NCI-H2196 treated with DMSO at 0.1 percent for 48 hours (cell line): ENCODE measurements at regions not wholly inside any gene's neighbourhood (a gene's known extent, or its start where the extent isn't known, plus 50 kb on each side); places are given as distances from the start of the nearest gene placed in this dataset.

ENCODE experiments used
- DNase-seq: peaks from one replicate; lab custom pipeline; 2025; ENCODE audit not compliant: unreplicated experiment; lab: John Stamatoyannopoulos, UW

DNA sequence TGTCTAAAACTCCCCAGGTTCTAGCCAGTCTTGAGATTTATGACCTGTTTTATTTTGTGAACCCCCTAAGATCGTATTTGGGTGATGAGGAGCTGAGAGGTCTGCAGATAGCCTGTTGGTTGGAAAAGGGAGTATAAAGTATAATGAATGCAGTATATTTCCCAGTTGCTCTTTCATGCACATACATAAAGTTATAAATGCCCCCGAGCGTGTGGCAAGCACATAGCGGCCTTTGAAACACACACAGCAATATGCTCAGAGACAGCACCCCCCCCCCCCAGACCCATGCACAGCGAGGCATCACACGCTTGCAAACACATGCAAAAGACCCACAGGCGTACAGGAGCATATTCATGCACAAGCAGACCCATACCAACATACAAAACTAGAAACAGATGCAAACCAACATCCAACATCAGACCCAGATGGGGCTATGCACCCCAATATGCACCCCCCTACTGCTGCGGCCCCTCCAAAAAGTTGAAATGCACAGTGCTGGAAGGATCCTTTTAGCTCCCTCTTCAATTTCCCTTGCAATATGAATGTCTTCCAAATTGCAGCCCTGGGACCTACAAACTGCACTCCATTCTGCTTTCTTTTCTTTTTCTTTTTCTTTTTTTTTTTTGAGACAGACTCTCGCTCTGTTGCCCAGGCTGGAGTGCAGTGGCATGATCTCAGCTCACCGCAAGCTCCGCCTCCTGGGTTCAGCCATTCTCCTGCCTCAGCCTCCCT lies 82.2 kb upstream of the TBX3 start:
- DNase-seq, result no peak

GRCh38 chr12:114764510-114764909 lies 80.5 kb upstream of the TBX3 start:
- DNase-seq, result no peak

DNA sequence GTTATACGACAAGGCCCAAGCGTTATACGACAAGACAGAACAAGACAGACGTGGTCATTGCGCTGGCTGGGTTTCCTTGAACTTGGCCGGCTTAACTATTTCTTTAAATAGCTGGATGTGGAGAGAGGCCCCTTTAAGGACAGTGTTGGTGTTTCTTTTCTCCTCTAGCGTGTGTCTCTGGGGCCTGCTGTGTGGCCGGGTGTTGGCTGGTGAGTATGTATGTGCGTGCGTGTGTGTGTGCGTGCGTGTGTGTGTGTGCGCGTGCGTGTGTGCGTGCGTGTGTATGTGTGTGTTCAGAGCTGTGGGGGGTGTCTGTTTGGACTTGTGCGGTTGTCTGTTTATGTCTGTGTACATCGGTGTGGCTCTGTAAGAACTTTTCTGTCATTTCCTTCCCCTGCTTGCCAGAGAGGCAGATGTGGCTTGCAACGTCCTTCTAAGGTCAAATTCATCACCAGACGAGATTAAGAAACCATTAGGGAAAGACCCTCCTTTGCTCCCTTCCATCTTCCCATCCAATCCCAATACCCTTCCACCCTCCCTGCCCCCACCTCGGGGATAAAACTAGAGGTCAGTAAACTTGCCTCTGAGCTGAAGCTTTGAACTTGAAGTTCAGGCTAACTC lies 78.6 kb upstream of the TBX3 start:
- no peak for DNase-seq

DNA sequence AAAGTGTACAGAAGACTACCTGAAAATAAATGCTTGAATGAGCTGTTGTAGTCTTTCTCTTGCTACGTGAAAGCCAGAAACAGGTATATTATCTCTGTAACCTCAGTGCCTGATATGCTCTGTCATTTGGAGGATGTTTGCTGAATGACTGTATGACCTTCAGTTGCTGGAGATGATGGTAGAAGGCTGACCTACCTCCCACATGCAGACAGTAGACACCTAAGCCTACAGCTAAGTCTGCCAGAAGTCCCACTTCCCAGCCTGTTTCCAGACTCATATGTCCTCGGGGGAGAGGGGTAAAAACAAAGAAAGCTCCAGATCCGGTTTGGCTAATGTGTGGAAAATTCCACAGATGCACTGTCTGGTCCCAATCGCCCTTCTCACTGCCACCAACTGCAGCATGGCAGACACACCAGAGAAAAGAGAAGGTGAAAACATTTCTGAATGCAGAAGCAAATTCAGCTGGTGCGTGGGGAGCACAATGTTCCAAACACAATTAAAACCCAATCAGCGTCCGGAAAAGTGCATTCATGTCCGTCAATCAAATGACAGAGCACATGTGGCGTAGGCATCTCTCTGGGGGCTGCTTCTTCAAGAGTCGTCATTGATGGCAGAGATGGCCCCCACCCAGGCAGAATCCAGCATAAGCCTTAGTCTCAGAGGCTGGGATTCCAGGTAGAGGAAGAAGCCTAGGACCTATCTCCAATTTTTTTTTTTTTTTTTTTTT lies 76.3 kb upstream of the TBX3 start:
- no peak for DNase-seq

GRCh38 chr12:114759635-114760034 lies 75.7 kb upstream of the TBX3 start:
- no peak for DNase-seq

DNA sequence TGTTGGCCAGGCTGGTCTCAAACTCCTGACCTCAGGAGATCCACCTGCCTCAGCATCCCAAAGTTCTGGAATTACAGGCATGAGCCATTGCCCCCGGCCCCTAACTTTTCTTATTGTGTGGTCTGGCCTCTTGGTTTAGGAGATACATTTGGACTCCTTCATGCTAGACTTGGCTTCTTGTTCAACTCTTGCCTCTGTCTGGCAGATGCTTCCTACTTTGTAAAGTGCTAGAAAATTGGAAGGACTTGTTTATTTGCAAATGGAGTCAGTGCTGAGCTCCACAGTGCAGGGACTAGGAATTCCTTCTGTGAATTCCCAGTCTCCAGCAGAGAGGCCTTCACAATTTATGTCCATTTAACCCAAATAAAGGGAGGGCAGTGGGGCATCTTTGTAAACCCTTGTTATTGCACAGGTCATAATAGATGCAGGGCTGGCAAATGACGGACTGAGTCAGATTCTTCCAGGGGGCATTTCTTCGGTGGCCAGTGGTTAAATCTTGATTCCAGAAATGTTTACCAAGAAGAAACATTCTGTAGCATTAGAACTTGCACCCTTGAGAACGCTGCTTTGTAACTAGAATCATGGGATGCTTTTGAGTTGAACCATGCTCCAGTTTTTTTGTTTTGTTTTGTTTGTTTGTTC lies 73.8 kb upstream of the TBX3 start:
- DNase-seq, result no peak

- no peak for DNase-seq
Measured at GRCh38 chr12:114752217-114752616, 68.2 kb upstream of the TBX3 start.

DNA sequence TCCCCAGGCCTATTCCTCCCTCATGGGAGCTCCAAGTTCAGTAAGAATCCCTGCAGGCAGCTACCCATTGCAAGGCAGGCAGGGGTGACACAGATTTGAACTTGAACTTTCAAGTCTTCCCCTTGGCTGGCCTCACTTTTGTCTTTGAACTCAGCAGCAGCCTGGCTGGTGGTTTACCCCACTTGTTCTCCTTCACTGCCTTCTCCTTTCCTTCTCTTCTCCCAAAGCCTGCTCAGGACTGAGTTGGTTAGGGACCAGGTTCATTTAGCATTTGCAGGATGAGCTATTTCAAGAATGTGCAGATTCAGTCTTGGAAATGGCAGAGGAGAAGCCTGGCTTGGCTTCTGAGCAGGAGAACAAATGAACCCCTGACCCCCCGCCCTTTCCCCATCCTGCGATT lies 67.7 kb upstream of the TBX3 start:
- no peak for DNase-seq

DNA sequence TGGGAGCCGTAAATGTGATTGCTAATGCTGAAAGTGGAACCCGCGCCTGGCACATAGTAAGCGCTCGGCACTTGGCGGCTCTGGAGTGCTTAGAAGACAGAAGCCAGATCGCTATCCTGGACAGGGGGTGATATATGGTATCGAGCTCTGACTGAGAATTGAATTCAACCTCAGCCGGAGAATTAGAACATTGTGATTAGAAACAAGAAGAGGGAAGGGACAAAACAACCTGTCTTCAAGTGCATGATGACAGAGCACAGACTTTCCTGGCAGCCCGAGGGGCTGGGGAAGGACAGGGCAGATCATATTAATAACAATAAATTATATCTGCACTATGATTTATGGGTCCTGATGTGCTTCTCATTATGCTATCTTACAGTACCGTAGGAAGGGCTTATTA lies 66.9 kb upstream of the TBX3 start:
- DNase-seq, result no peak

- DNase-seq, result no peak
Measured at GRCh38 chr12:114749065-114749464, 65.1 kb upstream of the TBX3 start.

- no peak for DNase-seq
Measured at GRCh38 chr12:114747012-114747858, 63.3 kb upstream of the TBX3 start.

- no peak for DNase-seq
Measured at GRCh38 chr12:114746297-114747011, 62.5 kb upstream of the TBX3 start.

DNA sequence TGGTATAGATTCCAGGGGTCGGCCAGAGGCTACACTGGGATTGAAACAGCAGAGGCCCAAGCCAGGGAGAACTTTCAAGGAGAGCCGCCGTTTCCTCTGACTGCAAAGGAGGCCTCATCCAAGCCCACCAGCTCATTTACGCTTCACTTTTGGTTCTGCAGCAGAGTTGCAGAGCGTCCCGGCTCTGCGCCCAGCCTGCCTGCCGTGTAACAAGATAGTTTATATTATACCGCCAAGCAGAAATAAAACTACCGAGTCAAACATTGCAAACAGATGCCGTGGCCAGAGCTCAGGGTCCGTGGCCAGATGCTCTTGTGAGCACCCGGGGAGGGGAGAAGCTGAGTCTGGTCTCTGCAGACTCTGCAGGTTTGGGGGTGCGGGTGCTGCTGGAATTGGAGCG lies 60.7 kb upstream of the TBX3 start:
- no peak for DNase-seq

GRCh38 chr12:114744285-114744684 lies 60.3 kb upstream of the TBX3 start:
- no peak for DNase-seq

- no peak for DNase-seq
Measured at GRCh38 chr12:114743799-114744198, 59.8 kb upstream of the TBX3 start.

DNA sequence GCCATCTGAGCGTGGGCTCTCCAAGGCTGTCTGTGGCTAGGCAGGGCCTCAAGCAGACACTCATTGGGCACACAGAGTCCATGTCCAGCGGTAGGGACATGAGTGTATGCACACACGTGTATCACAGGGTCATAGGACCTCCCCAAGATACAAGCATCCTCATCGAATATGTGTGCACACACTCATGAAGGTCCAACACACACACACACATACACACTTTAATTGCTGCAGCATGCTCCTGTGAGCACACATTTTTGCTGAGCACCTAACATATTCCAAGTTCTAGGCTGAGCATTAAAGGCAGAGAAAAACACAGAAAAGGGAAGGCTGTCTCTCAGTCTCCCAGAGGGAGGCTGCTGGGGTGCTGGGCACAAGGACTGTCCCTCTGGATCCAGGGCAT lies 59.3 kb upstream of the TBX3 start:
- DNase-seq, result no peak

GRCh38 chr12:114742363-114742762 lies 58.4 kb upstream of the TBX3 start:
- DNase-seq, result no peak

DNA sequence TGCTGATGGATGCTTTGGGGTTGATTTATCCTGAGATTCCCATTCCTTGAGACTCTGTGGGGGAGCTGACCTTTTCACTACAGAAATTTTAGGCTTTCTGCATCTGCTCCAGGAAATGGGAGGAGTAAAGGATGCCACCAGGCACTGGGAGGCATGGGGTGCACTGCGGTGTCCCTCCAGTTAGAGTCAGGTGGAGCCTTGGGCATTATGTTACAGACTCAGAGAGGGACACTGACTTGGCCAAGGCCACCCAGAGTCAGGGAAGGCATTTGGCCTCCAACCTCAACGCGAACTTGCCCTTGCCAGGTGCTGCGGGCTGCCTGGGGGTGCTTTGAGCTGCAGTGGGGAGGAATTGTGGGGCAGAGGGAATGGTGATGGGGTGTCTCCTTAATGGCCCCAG lies 58.0 kb upstream of the TBX3 start:
- no peak for DNase-seq

GRCh38 chr12:114740448-114740847 lies 56.5 kb upstream of the TBX3 start:
- DNase-seq, result no peak

- DNase-seq, result no peak
Measured at GRCh38 chr12:114738460-114739184, 54.6 kb upstream of the TBX3 start.
